HCT116 (cell line): ENCODE measurements at regions not wholly inside any gene's neighbourhood (a gene's known extent, or its start where the extent isn't known, plus 50 kb on each side); places are given as distances from the start of the nearest gene placed in this dataset.

Source experiments
- ATF3 ChIP-seq: IDR thresholded peaks from 2 replicates; pipeline ENCODE4 v1.6.1; 2012
- CTCF ChIP-seq, 3 experiments: fragments of 200-600 bp in 1 of 3; sonication (generic) in 1 of 3; IDR thresholded peaks in 2 of 3; conservative IDR thresholded peaks in 1 of 3; 2 replicates each; pipeline ENCODE4 v1.5.1; 2012 to 2017; ENCODE audit warnings: low read depth in 2 of 3, low read length in 2 of 3, antibody characterized with exemption in 1 of 3, borderline replicate concordance in 1 of 3, control low read depth in 1 of 3, mild to moderate bottlenecking in 1 of 3, mixed read lengths in 1 of 3, mixed run types in 1 of 3, moderate library complexity in 1 of 3; ENCODE audit not compliant: insufficient read depth in 1 of 3
- EZH2 ChIP-seq: fragments of 200-600 bp; sonication (generic); IDR thresholded peaks from 2 replicates; pipeline ENCODE4 v1.6.1; 2017; ENCODE audit warnings: antibody characterized with exemption, mixed run types
- EZH2phosphoT487 ChIP-seq: fragments of 200-600 bp; IDR thresholded peaks from 2 replicates; pipeline ENCODE4 v1.6.1; 2018; ENCODE audit warnings: antibody characterized with exemption, borderline replicate concordance
- FOSL1 ChIP-seq: IDR thresholded peaks from 2 replicates; pipeline ENCODE4 v1.6.1; 2012; ENCODE audit warnings: low read depth
- MAX ChIP-seq: IDR thresholded peaks from 2 replicates; pipeline ENCODE4 v1.6.1; 2012
- POLR2A ChIP-seq: IDR thresholded peaks from 2 replicates; pipeline ENCODE4 v1.7.0; 2011; ENCODE audit warnings: borderline replicate concordance; ENCODE audit not compliant: insufficient read depth, insufficient read length; ENCODE audit errors: extremely low read depth
- POLR2AphosphoS5 ChIP-seq: IDR thresholded peaks from 2 replicates; pipeline ENCODE4 v1.6.1; 2011; ENCODE audit warnings: mild to moderate bottlenecking, low read depth, low read length, moderate library complexity
- REST ChIP-seq: IDR thresholded peaks from 2 replicates; pipeline ENCODE4 v1.6.1; 2012; ENCODE audit warnings: low read depth
- SRF ChIP-seq: IDR thresholded peaks from 2 replicates; pipeline ENCODE4 v1.6.1; 2012; ENCODE audit warnings: low read depth
- YY1 ChIP-seq: IDR thresholded peaks from 2 replicates; pipeline ENCODE4 v1.6.1; 2011; ENCODE audit warnings: low read length, low read depth, moderate library complexity, mild to moderate bottlenecking; ENCODE audit not compliant: insufficient replicate concordance; ENCODE audit errors: extremely low read depth
- ZNF274 ChIP-seq: fragments of 200-500 bp; sonication (Bioruptor generic); IDR thresholded peaks from 2 replicates; pipeline ENCODE4 v1.6.1; 2014; ENCODE audit warnings: mild to moderate bottlenecking, low read depth, low read length, inconsistent platforms

GRCh38 chr17:72387969-72388368 is 267.1 kb downstream of the SOX9 start:
- TF ChIP-seq MAX (no peak), ATF3 (no peak), POLR2AphosphoS5 (no peak), POLR2A (no peak), FOSL1 (no peak), EZH2phosphoT487 (no peak), CTCF (IDR thresholded peaks at IDR 0.05 in 2 of 3, conservative IDR thresholded peaks at IDR 0.05 in 1 of 3; ENCODE audit: borderline replicate concordance in 1 of 3, insufficient read depth in 1 of 3, low read depth in 2 of 3, low read length in 2 of 3) (no peak), YY1 (no peak), EZH2 (no peak), SRF (no peak), REST (no peak), ZNF274 (no peak)
